Heart right ventricle (tissue), 16 donors: ENCODE measurements at regions not wholly inside any gene's neighbourhood (a gene's known extent, or its start where the extent isn't known, plus 50 kb on each side); places are given as distances from the start of the nearest gene placed in this dataset.

Experiments
- ATAC-seq, 8 donors: fragments of 200-7000 bp; cut with Tn5 transposase; one replicate each; pipeline ENCODE4 v1.9.1; 2020; ENCODE audit warnings: mild to moderate bottlenecking in 8 of 8, moderate library complexity in 8 of 8, moderate number of reproducible peaks in 1 of 8
- DNase-seq, 2 donors: peaks; one replicate each; pipeline ENCODE4 v3.0.0-alpha.2; 2020
- H3K27ac ChIP-seq, 10 donors: fragments of 200-600 bp; sonication (generic) in 2 of 10; one replicate each; pipeline versions ENCODE4 v1.5.0 to v1.8.0; 2020 to 2022; ENCODE audit warnings: mild to moderate bottlenecking in 3 of 10
- H3K27me3 ChIP-seq, 7 donors: fragments of 200-600 bp; one replicate each; pipeline ENCODE4 v1.8.0; 2021 to 2022; ENCODE audit warnings: mild to moderate bottlenecking in 2 of 7
- H3K36me3 ChIP-seq, 9 donors: fragments of 200-600 bp; sonication (generic) in 1 of 9; one replicate each; pipeline versions ENCODE4 v1.5.0 to v1.8.0; 2020 to 2022; ENCODE audit warnings: mild to moderate bottlenecking in 2 of 9
- H3K4me1 ChIP-seq, 9 donors: fragments of 200-600 bp; sonication (generic) in 1 of 9; one replicate each; pipeline versions ENCODE4 v1.5.0 to v1.8.0; 2020 to 2022; ENCODE audit warnings: mild to moderate bottlenecking in 4 of 9
- H3K4me3 ChIP-seq, 10 donors: fragments of 200-600 bp; sonication (generic) in 2 of 10; one replicate each; pipeline versions ENCODE4 v1.5.0 to v1.8.0; 2020 to 2022; ENCODE audit warnings: mild to moderate bottlenecking in 7 of 10, moderate library complexity in 2 of 10
- H3K9me3 ChIP-seq, 11 donors: fragments of 200-600 bp in 10 of 11; sonication (generic) in 2 of 11; one replicate each; pipeline versions ENCODE4 v1.5.0 to v1.8.0; 2013 to 2022; ENCODE audit warnings: mild to moderate bottlenecking in 2 of 11, control low read depth in 1 of 11, moderate library complexity in 1 of 11
- WGBS, 2 donors: extraction: QIAGEN DNeasy Blood & Tissue Kit; methylation state at CpG; one replicate each; pipeline ENCODE4 v1.1.7; 2013; ENCODE audit warnings: inconsistent platforms in 1 of 2; 5-methylcytosine and 5-hydroxymethylcytosine counted together
- intact Hi-C, 10 donors: fragments of 100-400 bp; cut with DNase I; formaldehyde crosslinking; loops; one replicate each; pipeline versions ENCODE4 v1.11.1 to v1.14.2; 2022
- TF ChIP-seq, protein P1 (sequence below), 9 donors: fragments of 200-600 bp; sonication (generic) in 2 of 9; IDR thresholded peaks; one replicate each; pipeline versions ENCODE4 v1.5.0 to v1.8.0; 2021 to 2022; ENCODE audit warnings: antibody characterized with exemption in 9 of 9, mild to moderate bottlenecking in 5 of 9, moderate library complexity in 1 of 9
- donor health status: Arrhythmogenic right ventricular cardiomyopathy.
- donor health status: ischemic (EF 13 %, LVEDD 7.1; RV severe dilation, severe dysfunction).
- donor health status: healthy with polysubstance abuse.
- donor health status: DM: no; HTN: yes; CAD: no.
- donor health status: DM: no; HTN: no; CAD: no.
- donor health status: ischemic (EF 25% LVEDD 6.9; RV normal size, moderate dysfunction).
- donor health status: ischemic (EF 25% LVEDD 5.7; RV mildly dilated, moderate dysfunction).
- donor health status: healthy.
- donor health status: DM: yes; HTN: yes; CAD: no.
- donor health status: Ischemic cardiomyopathy.
- donor health status: ischemic (EF 35%, LVEDD 5.7; RV mildly dilated, moderate dysfunction).
- donor health status: nonischemic (EF 11% LVEDD 7.7; RV severe dilation, severe dysfunction).
- donor health status: DM: yes; HTN: yes; CAD: no.
- donor health status: PGD.
- donor health status: ischemic (EF 29% LVEDD 5.4; RV normal size, mild dysfunction).
- donor health status: nonischemic (EF 23%, LVEDD 6.1; RV moderate dilation, normal function).

DNA sequence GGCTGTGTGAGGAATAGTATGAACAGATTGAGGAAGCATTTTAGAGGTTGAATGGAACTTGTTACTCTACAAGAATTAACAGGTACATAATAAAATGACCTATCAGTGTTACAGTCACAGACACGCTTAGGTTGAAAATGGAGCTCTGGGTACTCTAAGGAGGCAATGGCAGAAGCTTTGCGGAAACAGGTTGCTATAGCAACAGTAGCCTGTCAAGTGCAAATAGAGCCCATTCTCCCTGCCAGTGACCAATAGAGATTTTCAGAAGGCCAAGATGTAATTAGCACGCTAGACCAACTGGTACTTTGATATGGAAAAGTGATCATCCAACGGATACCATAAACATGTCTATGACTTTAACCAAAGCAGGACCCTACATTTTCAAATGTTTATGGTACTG lies 148.5 kb upstream of the FREM2 start:
- no peaks in the 10 kb centered on the region for H3K27me3 ChIP-seq
- no peaks in the 10 kb centered on the region for H3K36me3 ChIP-seq
- 34 to 45% methylated on average over 4 of the region's 4 CpGs for WGBS, 2 donors
- no peak overlapping the region for H3K27ac ChIP-seq
- H3K4me3 ChIP-seq = no peak overlapping the region
- DNase-seq (no peak), ATAC-seq (no peak)
- no peaks in the 10 kb centered on the region for H3K9me3 ChIP-seq
- no peaks in the 10 kb centered on the region for H3K4me1 ChIP-seq
- intact Hi-C loops = no loop called here
- TF ChIP-seq, protein P1, sequence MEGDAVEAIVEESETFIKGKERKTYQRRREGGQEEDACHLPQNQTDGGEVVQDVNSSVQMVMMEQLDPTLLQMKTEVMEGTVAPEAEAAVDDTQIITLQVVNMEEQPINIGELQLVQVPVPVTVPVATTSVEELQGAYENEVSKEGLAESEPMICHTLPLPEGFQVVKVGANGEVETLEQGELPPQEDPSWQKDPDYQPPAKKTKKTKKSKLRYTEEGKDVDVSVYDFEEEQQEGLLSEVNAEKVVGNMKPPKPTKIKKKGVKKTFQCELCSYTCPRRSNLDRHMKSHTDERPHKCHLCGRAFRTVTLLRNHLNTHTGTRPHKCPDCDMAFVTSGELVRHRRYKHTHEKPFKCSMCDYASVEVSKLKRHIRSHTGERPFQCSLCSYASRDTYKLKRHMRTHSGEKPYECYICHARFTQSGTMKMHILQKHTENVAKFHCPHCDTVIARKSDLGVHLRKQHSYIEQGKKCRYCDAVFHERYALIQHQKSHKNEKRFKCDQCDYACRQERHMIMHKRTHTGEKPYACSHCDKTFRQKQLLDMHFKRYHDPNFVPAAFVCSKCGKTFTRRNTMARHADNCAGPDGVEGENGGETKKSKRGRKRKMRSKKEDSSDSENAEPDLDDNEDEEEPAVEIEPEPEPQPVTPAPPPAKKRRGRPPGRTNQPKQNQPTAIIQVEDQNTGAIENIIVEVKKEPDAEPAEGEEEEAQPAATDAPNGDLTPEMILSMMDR (IDR thresholded peaks at IDR 0.05) = no peak

DNA sequence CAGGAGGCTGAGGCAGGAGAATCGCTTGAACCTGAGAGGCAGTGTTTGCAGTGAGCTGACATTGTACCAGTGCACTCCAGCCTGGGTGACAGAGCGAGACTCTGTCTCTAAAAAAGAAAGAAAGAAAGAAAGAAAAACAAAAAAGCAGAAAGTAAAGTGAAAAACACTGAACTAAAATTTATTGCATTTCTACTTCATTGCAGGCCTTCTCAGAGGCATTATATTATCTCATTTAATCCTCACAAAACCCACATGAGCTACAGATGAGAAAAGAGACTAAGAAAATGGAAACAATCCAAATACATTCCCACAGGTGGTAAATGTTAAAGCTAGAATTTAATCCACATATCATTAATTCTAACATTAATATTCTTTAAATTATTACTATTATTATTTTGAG lies 147.2 kb upstream of the FREM2 start:
- Histone ChIP-seq H3K9me3 (no peaks in the 10 kb centered on the region), H3K27me3 (no peaks in the 10 kb centered on the region), H3K4me1 (no peaks in the 10 kb centered on the region), H3K36me3 (no peaks in the 10 kb centered on the region), H3K4me3 (no peak overlapping the region), H3K27ac (no peak overlapping the region)
- intact Hi-C loops = no loop called here
- TF ChIP-seq, protein P1 (IDR thresholded peaks at IDR 0.05) = no peak
- DNase-seq (no peak), ATAC-seq (no peak)
- WGBS, 2 donors = 93 to 98% methylated on average over 2 of the region's 2 CpGs

DNA sequence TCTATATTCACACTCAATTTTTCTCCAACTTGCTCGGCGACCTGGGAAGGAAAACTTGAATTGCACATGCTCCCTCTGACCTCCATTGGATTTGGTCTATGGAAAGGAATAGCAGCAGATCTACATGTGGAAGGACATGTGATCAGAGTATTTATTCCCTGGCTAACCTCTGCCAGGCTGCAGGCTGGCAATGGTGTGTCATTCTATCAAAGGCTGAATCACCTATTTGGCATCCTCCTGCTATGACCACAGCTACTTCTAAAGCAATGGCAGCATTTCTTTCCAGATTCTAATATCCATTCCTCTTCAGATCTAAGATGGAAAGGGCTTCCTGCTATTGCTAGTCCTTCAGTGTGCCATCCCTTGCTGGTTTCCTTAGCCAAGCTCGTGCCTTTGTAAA lies 144.3 kb upstream of the FREM2 start:
- whole genome bisulfite sequencing, 2 donors = 60 to 61% methylated on average over 3 of the region's 3 CpGs
- TF ChIP-seq, protein P1 (IDR thresholded peaks at IDR 0.05) = no peak

DNA sequence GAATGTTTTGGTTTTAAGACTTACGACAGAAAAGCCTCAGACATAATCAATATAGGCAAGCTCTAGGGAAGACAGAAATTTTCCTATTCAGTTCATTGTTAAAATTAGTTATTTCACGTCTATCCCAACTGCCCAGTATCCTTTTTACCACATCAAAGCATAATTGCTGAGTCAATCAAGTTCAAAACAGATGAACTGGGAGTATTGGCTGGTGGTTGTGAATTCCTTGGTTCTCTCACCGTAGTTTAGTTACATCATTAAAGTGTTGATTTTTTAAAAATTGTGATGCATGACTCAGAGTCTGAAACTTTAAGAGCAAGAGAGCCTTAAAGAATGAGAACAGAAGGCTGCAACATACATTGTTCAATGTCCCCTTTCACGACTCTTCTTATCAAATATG lies 143.3 kb upstream of the FREM2 start:
- intact Hi-C loops = no loop called here

More for the DNA sequence above, 144.3 kb upstream of the FREM2 start:
- no peak overlapping the region for H3K27ac ChIP-seq
- no peaks in the 10 kb centered on the region for H3K4me1 ChIP-seq
- H3K4me3 ChIP-seq = no peak overlapping the region
- no peaks in the 10 kb centered on the region for H3K9me3 ChIP-seq
- no peaks in the 10 kb centered on the region for H3K27me3 ChIP-seq
- DNase-seq (no peak), ATAC-seq (no peak)
- intact Hi-C loops = no loop called here
- H3K36me3 ChIP-seq = no peaks in the 10 kb centered on the region

More for the DNA sequence above, 143.3 kb upstream of the FREM2 start:
- no peaks in the 10 kb centered on the region for H3K27me3 ChIP-seq
- H3K4me3 ChIP-seq = no peak overlapping the region
- no peaks in the 10 kb centered on the region for H3K4me1 ChIP-seq
- peaks cover 0 to 8% (median 0%) of the 10 kb centered on the region in 11 donors for H3K9me3 ChIP-seq
- TF ChIP-seq, protein P1 (IDR thresholded peaks at IDR 0.05) = no peak
- H3K36me3 ChIP-seq = no peaks in the 10 kb centered on the region
- H3K27ac ChIP-seq = no peak overlapping the region
- ATAC-seq = no peak
- 72% methylated on average over 4 of the region's 4 CpGs for WGBS, 2 donors
- no peak for DNase-seq
